ENCODE measurements at regions not wholly inside any gene's neighbourhood (a gene's known extent, or its start where the extent isn't known, plus 50 kb on each side); places are given as distances from the start of the nearest gene placed in this dataset.
"Not testable (repeated sequence)": the region's sequence is repeated elsewhere in the genome, so short reads cannot be mapped to it uniquely, and the experiment has no call there.

- Histone ChIP-seq H3K4me2 (ENCODE audit: low read length) (no peak overlapping the region), H3K9ac (ENCODE audit: low read depth, low read length) (no peak overlapping the region)
Observed at GRCh38 chr10:118922972-118923371, 106.5 kb upstream of the NANOS1 start.

GRCh38 chr10:118924493-118924892 lies 105.0 kb upstream of the NANOS1 start:
- Histone ChIP-seq H3K9ac (ENCODE audit: low read depth, low read length) (no peak overlapping the region), H3K4me2 (ENCODE audit: low read length) (no peak overlapping the region), H3K36me3 (ENCODE audit: insufficient read depth, low read length) (no peaks in the 10 kb centered on the region), H3K9me3 (replicated peaks; ENCODE audit: low read length) (no peaks in the 10 kb centered on the region), H3K4me1 (ENCODE audit: control insufficient read depth, insufficient read depth, low read length) (no peaks in the 10 kb centered on the region), H3K4me3 (ENCODE audit: low read length) (no peak overlapping the region), H3K27me3 (ENCODE audit: control insufficient read depth, insufficient read depth, low read length) (peaks cover 7% of the 10 kb centered on the region)

More at GRCh38 chr10:118922972-118923371, 106.5 kb upstream of the NANOS1 start:
- Histone ChIP-seq H3K4me1 (ENCODE audit: control insufficient read depth, insufficient read depth, low read length) (no peaks in the 10 kb centered on the region), H3K27me3 (ENCODE audit: control insufficient read depth, insufficient read depth, low read length) (peaks cover 3% of the 10 kb centered on the region), H3K4me3 (ENCODE audit: low read length) (no peak overlapping the region), H3K36me3 (ENCODE audit: insufficient read depth, low read length) (no peaks in the 10 kb centered on the region), H3K9me3 (replicated peaks; ENCODE audit: low read length) (no peaks in the 10 kb centered on the region)

- no peaks in the 10 kb centered on the region for H3K36me3 ChIP-seq (ENCODE audit: insufficient read depth, low read length)
- H3K4me1 ChIP-seq (ENCODE audit: control insufficient read depth, insufficient read depth, low read length) = no peaks in the 10 kb centered on the region
- peaks cover 7% of the 10 kb centered on the region for H3K27me3 ChIP-seq (ENCODE audit: control insufficient read depth, insufficient read depth, low read length)
- no peak overlapping the region for H3K9ac ChIP-seq (ENCODE audit: low read depth, low read length)
- no peak overlapping the region for H3K4me3 ChIP-seq (ENCODE audit: low read length)
- no peaks in the 10 kb centered on the region for H3K9me3 ChIP-seq (replicated peaks; ENCODE audit: low read length)
- no peak overlapping the region for H3K4me2 ChIP-seq (ENCODE audit: low read length)
Observed at GRCh38 chr10:118925404-118926071, 104.0 kb upstream of the NANOS1 start.

- Histone ChIP-seq H3K4me2 (ENCODE audit: low read length) (no peak overlapping the region), H3K36me3 (ENCODE audit: insufficient read depth, low read length) (no peaks in the 10 kb centered on the region), H3K4me1 (ENCODE audit: control insufficient read depth, insufficient read depth, low read length) (no peaks in the 10 kb centered on the region), H3K9me3 (replicated peaks; ENCODE audit: low read length) (no peaks in the 10 kb centered on the region), H3K4me3 (ENCODE audit: low read length) (no peak overlapping the region), H3K27me3 (ENCODE audit: control insufficient read depth, insufficient read depth, low read length) (peaks cover 7% of the 10 kb centered on the region), H3K9ac (ENCODE audit: low read depth, low read length) (no peak overlapping the region)
Observed at GRCh38 chr10:118926072-118926417, 103.5 kb upstream of the NANOS1 start.

- H3K4me1 ChIP-seq (ENCODE audit: control insufficient read depth, insufficient read depth, low read length) = no peaks in the 10 kb centered on the region
- H3K4me3 ChIP-seq (ENCODE audit: low read length) = no peak overlapping the region
- H3K4me2 ChIP-seq (ENCODE audit: low read length) = no peak overlapping the region
- no peak overlapping the region for H3K9ac ChIP-seq (ENCODE audit: low read depth, low read length)
- H3K36me3 ChIP-seq (ENCODE audit: insufficient read depth, low read length) = no peaks in the 10 kb centered on the region
- H3K27me3 ChIP-seq (ENCODE audit: control insufficient read depth, insufficient read depth, low read length) = peaks cover 7% of the 10 kb centered on the region
- no peaks in the 10 kb centered on the region for H3K9me3 ChIP-seq (replicated peaks; ENCODE audit: low read length)
Observed at GRCh38 chr10:118926441-118926840, 103.1 kb upstream of the NANOS1 start.

GRCh38 chr10:118926903-118927302 lies 102.6 kb upstream of the NANOS1 start:
- Histone ChIP-seq H3K4me2 (ENCODE audit: low read length) (no peak overlapping the region), H3K27me3 (ENCODE audit: control insufficient read depth, insufficient read depth, low read length) (peaks cover 7% of the 10 kb centered on the region), H3K36me3 (ENCODE audit: insufficient read depth, low read length) (no peaks in the 10 kb centered on the region), H3K9me3 (replicated peaks; ENCODE audit: low read length) (no peaks in the 10 kb centered on the region), H3K4me3 (ENCODE audit: low read length) (no peak overlapping the region), H3K9ac (ENCODE audit: low read depth, low read length) (no peak overlapping the region), H3K4me1 (ENCODE audit: control insufficient read depth, insufficient read depth, low read length) (no peaks in the 10 kb centered on the region)

- Histone ChIP-seq H3K4me2 (ENCODE audit: low read length) (no peak overlapping the region), H3K9ac (ENCODE audit: low read depth, low read length) (no peak overlapping the region), H3K27me3 (ENCODE audit: control insufficient read depth, insufficient read depth, low read length) (peaks cover 7% of the 10 kb centered on the region), H3K36me3 (ENCODE audit: insufficient read depth, low read length) (no peaks in the 10 kb centered on the region), H3K4me1 (ENCODE audit: control insufficient read depth, insufficient read depth, low read length) (no peaks in the 10 kb centered on the region), H3K9me3 (replicated peaks; ENCODE audit: low read length) (no peaks in the 10 kb centered on the region), H3K4me3 (ENCODE audit: low read length) (no peak overlapping the region)
Observed at GRCh38 chr10:118927321-118927720, 102.2 kb upstream of the NANOS1 start.

GRCh38 chr10:118930614-118931013 lies 98.9 kb upstream of the NANOS1 start:
- H3K9ac ChIP-seq (ENCODE audit: low read depth, low read length) = no peak overlapping the region
- no peak overlapping the region for H3K4me3 ChIP-seq (ENCODE audit: low read length)
- H3K9me3 ChIP-seq (replicated peaks; ENCODE audit: low read length) = no peaks in the 10 kb centered on the region
- no peaks in the 10 kb centered on the region for H3K36me3 ChIP-seq (ENCODE audit: insufficient read depth, low read length)
- H3K4me2 ChIP-seq (ENCODE audit: low read length) = no peak overlapping the region
- H3K27me3 ChIP-seq (ENCODE audit: control insufficient read depth, insufficient read depth, low read length) = peaks cover 5% of the 10 kb centered on the region
- no peaks in the 10 kb centered on the region for H3K4me1 ChIP-seq (ENCODE audit: control insufficient read depth, insufficient read depth, low read length)

GRCh38 chr10:118931436-118931835 lies 98.1 kb upstream of the NANOS1 start:
- Histone ChIP-seq H3K9me3 (replicated peaks; ENCODE audit: low read length) (no peaks in the 10 kb centered on the region), H3K4me3 (ENCODE audit: low read length) (no peak overlapping the region), H3K9ac (ENCODE audit: low read depth, low read length) (no peak overlapping the region), H3K36me3 (ENCODE audit: insufficient read depth, low read length) (no peaks in the 10 kb centered on the region), H3K4me1 (ENCODE audit: control insufficient read depth, insufficient read depth, low read length) (no peaks in the 10 kb centered on the region), H3K27me3 (ENCODE audit: control insufficient read depth, insufficient read depth, low read length) (peaks cover 5% of the 10 kb centered on the region), H3K4me2 (ENCODE audit: low read length) (no peak overlapping the region)

GRCh38 chr10:118932154-118932553 lies 97.4 kb upstream of the NANOS1 start:
- H3K27me3 ChIP-seq (ENCODE audit: control insufficient read depth, insufficient read depth, low read length); H3K9me3 ChIP-seq (replicated peaks; ENCODE audit: low read length); H3K4me3 ChIP-seq (ENCODE audit: low read length); H3K9ac ChIP-seq (ENCODE audit: low read depth, low read length); H3K36me3 ChIP-seq (ENCODE audit: insufficient read depth, low read length); H3K4me2 ChIP-seq (ENCODE audit: low read length); H3K4me1 ChIP-seq (ENCODE audit: control insufficient read depth, insufficient read depth, low read length): not testable (repeated sequence)

- H3K4me3 ChIP-seq (ENCODE audit: low read length) = no peak overlapping the region
- H3K9me3 ChIP-seq (replicated peaks; ENCODE audit: low read length) = no peaks in the 10 kb centered on the region
- H3K4me1 ChIP-seq (ENCODE audit: control insufficient read depth, insufficient read depth, low read length) = peaks cover 5% of the 10 kb centered on the region
- H3K4me2 ChIP-seq (ENCODE audit: low read length) = no peak overlapping the region
- no peaks in the 10 kb centered on the region for H3K36me3 ChIP-seq (ENCODE audit: insufficient read depth, low read length)
- H3K9ac ChIP-seq (ENCODE audit: low read depth, low read length) = no peak overlapping the region
- no peaks in the 10 kb centered on the region for H3K27me3 ChIP-seq (ENCODE audit: control insufficient read depth, insufficient read depth, low read length)
Observed at GRCh38 chr10:118937226-118937625, 92.3 kb upstream of the NANOS1 start.

- no peaks in the 10 kb centered on the region for H3K27me3 ChIP-seq (ENCODE audit: control insufficient read depth, insufficient read depth, low read length)
- H3K4me1 ChIP-seq (ENCODE audit: control insufficient read depth, insufficient read depth, low read length) = peaks cover 5% of the 10 kb centered on the region
- no peaks in the 10 kb centered on the region for H3K36me3 ChIP-seq (ENCODE audit: insufficient read depth, low read length)
- no peak overlapping the region for H3K4me3 ChIP-seq (ENCODE audit: low read length)
- H3K4me2 ChIP-seq (ENCODE audit: low read length) = no peak overlapping the region
- H3K9me3 ChIP-seq (replicated peaks; ENCODE audit: low read length) = no peaks in the 10 kb centered on the region
- H3K9ac ChIP-seq (ENCODE audit: low read depth, low read length) = no peak overlapping the region
Observed at GRCh38 chr10:118939211-118940007, 90.1 kb upstream of the NANOS1 start.
